SK-N-SH treated with all-trans-retinoic acid at 6 μM for 48 hours (cell line): ENCODE measurements at regions not wholly inside any gene's neighbourhood (a gene's known extent, or its start where the extent isn't known, plus 50 kb on each side); places are given as distances from the start of the nearest gene placed in this dataset.

ENCODE experiments used
- ATAC-seq: fragments of 200-7000 bp; cut with Tn5 transposase; 3 replicates; pipeline ENCODE4 v1.9.1; 2020; ENCODE audit warnings: mild to moderate bottlenecking, moderate library complexity
- ARNTL ChIP-seq: fragments of 450-650 bp; formaldehyde crosslinking; IDR thresholded peaks from 2 replicates; pipeline ENCODE4 v1.5.0; 2020; ENCODE audit warnings: low read depth, mild to moderate bottlenecking, moderate library complexity, borderline replicate concordance
- BACH2 ChIP-seq: fragments of 250-450 bp; sonication (Bioruptor Pico); IDR thresholded peaks from 2 replicates; pipeline ENCODE4 v1.9.0; 2021; ENCODE audit warnings: mild to moderate bottlenecking, borderline replicate concordance
- CREB5 ChIP-seq: fragments of 250-450 bp; sonication (Bioruptor Pico); IDR thresholded peaks from 2 replicates; pipeline ENCODE4 v1.5.1; 2020; ENCODE audit warnings: low read depth, mild to moderate bottlenecking, moderate library complexity
- CSDC2 ChIP-seq: fragments of 250-450 bp; sonication (Bioruptor Pico); IDR thresholded peaks from 2 replicates; pipeline ENCODE4 v1.5.0; 2020; ENCODE audit warnings: mild to moderate bottlenecking, moderate library complexity
- CSRNP3 ChIP-seq: fragments of 250-450 bp; sonication (Bioruptor Pico); IDR thresholded peaks from 2 replicates; pipeline ENCODE4 v1.5.1; 2021; ENCODE audit warnings: mild to moderate bottlenecking, moderate library complexity
- ESRRG ChIP-seq: fragments of 250-450 bp; sonication (Bioruptor Pico); IDR thresholded peaks from 2 replicates; pipeline ENCODE4 v1.6.1; 2021; ENCODE audit warnings: mild to moderate bottlenecking
- GLIS3 ChIP-seq: fragments of 250-450 bp; sonication (Bioruptor Pico); IDR thresholded peaks from 2 replicates; pipeline ENCODE4 v1.5.0; 2020; ENCODE audit warnings: mild to moderate bottlenecking, moderate library complexity
- ISL1 ChIP-seq: fragments of 250-450 bp; sonication (Bioruptor Pico); IDR thresholded peaks from 2 replicates; pipeline ENCODE4 v2.1.2; 2022; ENCODE audit warnings: mild to moderate bottlenecking, moderate library complexity
- PATZ1 ChIP-seq: fragments of 250-450 bp; sonication (Bioruptor Pico); IDR thresholded peaks from 2 replicates; pipeline ENCODE4 v1.8.0; 2020; ENCODE audit warnings: mild to moderate bottlenecking, moderate library complexity, borderline replicate concordance
- POU6F1 ChIP-seq: fragments of 250-450 bp; sonication (Bioruptor Pico); IDR thresholded peaks from 2 replicates; pipeline ENCODE4 v1.8.0; 2021; ENCODE audit warnings: low read depth, mild to moderate bottlenecking, moderate library complexity, borderline replicate concordance
- PPARA ChIP-seq: fragments of 250-450 bp; sonication (Bioruptor Pico); IDR thresholded peaks from 2 replicates; pipeline ENCODE4 v1.5.0; 2020; ENCODE audit warnings: mild to moderate bottlenecking, borderline replicate concordance
- TCF4 ChIP-seq: fragments of 250-450 bp; sonication (Bioruptor Pico); IDR thresholded peaks from 2 replicates; pipeline ENCODE4 v1.8.0; 2021; ENCODE audit warnings: mild to moderate bottlenecking, moderate library complexity, borderline replicate concordance
- TOX ChIP-seq: fragments of 250-450 bp; sonication (Bioruptor Pico); IDR thresholded peaks from 2 replicates; pipeline ENCODE4 v1.8.0; 2021; ENCODE audit warnings: mild to moderate bottlenecking, moderate library complexity, borderline replicate concordance
- ZC3H10 ChIP-seq: fragments of 250-450 bp; sonication (Bioruptor Pico); IDR thresholded peaks from 2 replicates; pipeline ENCODE4 v1.5.1; 2021; ENCODE audit warnings: mild to moderate bottlenecking, moderate library complexity
- ZFP3 ChIP-seq: fragments of 250-450 bp; sonication (Bioruptor Pico); IDR thresholded peaks from 2 replicates; pipeline ENCODE4 v1.5.0; 2020; ENCODE audit warnings: mild to moderate bottlenecking, moderate library complexity
- ZFP30 ChIP-seq: fragments of 450-650 bp; formaldehyde crosslinking; IDR thresholded peaks from 2 replicates; pipeline ENCODE4 v1.5.0; 2022; ENCODE audit warnings: mild to moderate bottlenecking, moderate library complexity
- ZNF565 ChIP-seq: fragments of 450-650 bp; formaldehyde crosslinking; conservative IDR thresholded peaks from 2 replicates; pipeline ENCODE4 v1.5.0; 2020; ENCODE audit warnings: low read depth, mild to moderate bottlenecking, moderate library complexity
- ZNF70 ChIP-seq: fragments of 450-650 bp; formaldehyde crosslinking; IDR thresholded peaks from 2 replicates; pipeline ENCODE4 v1.5.0; 2020; ENCODE audit warnings: mild to moderate bottlenecking, moderate library complexity
- ZNF8 ChIP-seq: fragments of 450-650 bp; formaldehyde crosslinking; IDR thresholded peaks from 2 replicates; pipeline ENCODE4 v1.5.0; 2020; ENCODE audit warnings: mild to moderate bottlenecking, moderate library complexity
- TF ChIP-seq, protein P1 (sequence below): fragments of 250-450 bp; sonication (Bioruptor Pico); IDR thresholded peaks from 2 replicates; pipeline ENCODE4 v1.5.0; 2020; ENCODE audit warnings: mild to moderate bottlenecking, moderate library complexity

GRCh38 chr4:171715973-171716372 is 97.2 kb upstream of the GALNTL6 start:
- no peak for ATAC-seq
- TF ChIP-seq PATZ1 (CRISPR knock-in tag) (no peak), ZFP30 (no peak), ESRRG (CRISPR knock-in tag) (no peak), POU6F1 (no peak), ZNF8 (CRISPR knock-in tag) (no peak), TOX (CRISPR knock-in tag) (no peak), CSRNP3 (CRISPR knock-in tag) (no peak), CREB5 (CRISPR knock-in tag) (no peak), ZNF565 (CRISPR knock-in tag) (no peak), ISL1 (CRISPR knock-in tag) (no peak), GLIS3 (no peak), PPARA (CRISPR knock-in tag) (no peak), ZNF70 (CRISPR knock-in tag) (no peak)
- TF ChIP-seq, protein P1, sequence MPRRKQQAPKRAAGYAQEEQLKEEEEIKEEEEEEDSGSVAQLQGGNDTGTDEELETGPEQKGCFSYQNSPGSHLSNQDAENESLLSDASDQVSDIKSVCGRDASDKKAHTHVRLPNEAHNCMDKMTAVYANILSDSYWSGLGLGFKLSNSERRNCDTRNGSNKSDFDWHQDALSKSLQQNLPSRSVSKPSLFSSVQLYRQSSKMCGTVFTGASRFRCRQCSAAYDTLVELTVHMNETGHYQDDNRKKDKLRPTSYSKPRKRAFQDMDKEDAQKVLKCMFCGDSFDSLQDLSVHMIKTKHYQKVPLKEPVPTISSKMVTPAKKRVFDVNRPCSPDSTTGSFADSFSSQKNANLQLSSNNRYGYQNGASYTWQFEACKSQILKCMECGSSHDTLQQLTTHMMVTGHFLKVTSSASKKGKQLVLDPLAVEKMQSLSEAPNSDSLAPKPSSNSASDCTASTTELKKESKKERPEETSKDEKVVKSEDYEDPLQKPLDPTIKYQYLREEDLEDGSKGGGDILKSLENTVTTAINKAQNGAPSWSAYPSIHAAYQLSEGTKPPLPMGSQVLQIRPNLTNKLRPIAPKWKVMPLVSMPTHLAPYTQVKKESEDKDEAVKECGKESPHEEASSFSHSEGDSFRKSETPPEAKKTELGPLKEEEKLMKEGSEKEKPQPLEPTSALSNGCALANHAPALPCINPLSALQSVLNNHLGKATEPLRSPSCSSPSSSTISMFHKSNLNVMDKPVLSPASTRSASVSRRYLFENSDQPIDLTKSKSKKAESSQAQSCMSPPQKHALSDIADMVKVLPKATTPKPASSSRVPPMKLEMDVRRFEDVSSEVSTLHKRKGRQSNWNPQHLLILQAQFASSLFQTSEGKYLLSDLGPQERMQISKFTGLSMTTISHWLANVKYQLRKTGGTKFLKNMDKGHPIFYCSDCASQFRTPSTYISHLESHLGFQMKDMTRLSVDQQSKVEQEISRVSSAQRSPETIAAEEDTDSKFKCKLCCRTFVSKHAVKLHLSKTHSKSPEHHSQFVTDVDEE (CRISPR knock-in tag) = no peak

DNA sequence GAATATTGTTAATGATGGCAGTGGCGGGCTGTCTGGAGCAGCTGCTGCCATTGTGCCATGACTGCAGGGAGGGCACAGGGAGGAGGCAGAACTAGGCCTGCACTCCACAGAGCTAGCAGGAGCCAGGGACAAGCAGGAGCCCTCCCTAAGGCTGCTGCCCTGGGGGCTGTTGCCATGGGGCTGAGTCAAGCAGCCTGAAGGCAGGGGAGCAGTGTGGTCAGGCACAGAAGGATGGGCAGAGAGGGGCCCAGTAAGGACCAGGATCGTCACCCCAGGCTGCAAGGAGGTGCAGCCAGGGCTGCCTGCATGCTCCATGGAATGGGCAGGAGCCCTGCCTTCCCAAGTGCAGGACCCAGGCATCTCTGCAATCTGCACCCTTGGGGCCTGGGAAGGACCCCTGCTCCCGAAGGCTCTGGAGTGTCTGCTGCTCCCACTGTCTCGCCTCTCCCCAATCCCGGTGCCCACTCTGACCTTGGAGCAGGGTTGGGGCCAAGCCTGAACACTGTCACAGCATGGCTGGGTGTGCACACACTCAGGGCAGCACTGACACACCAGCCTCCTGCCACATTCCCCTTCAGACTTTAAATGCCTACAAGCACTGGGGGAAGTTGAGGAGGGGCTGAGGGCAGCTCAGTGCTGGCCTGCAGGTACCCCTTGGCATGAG is 98.3 kb upstream of the GALNTL6 start:
- no peak for ATAC-seq
- TF ChIP-seq PATZ1 (CRISPR knock-in tag) = no peak
- TF ChIP-seq TOX (CRISPR knock-in tag) = no peak
- no peak for TF ChIP-seq ZNF565 (CRISPR knock-in tag)
- TF ChIP-seq CSDC2 (CRISPR knock-in tag) = no peak
- no peak for TF ChIP-seq TCF4 (CRISPR knock-in tag)

GRCh38 chr4:171710743-171711142 is 102.5 kb upstream of the GALNTL6 start:
- no peak for ATAC-seq
- no peak for TF ChIP-seq ARNTL
- TF ChIP-seq GLIS3 = no peak
- TF ChIP-seq TCF4 (CRISPR knock-in tag) = no peak
- no peak for TF ChIP-seq BACH2 (CRISPR knock-in tag)
- no peak for TF ChIP-seq ZFP3 (CRISPR knock-in tag)
- TF ChIP-seq CSRNP3 (CRISPR knock-in tag) = no peak
- no peak for TF ChIP-seq ZC3H10
- TF ChIP-seq, protein P1 (CRISPR knock-in tag) = no peak
- TF ChIP-seq ZFP30 = no peak
- no peak for TF ChIP-seq TOX (CRISPR knock-in tag)
